GM12878 (cell line): ENCODE measurements at regions not wholly inside any gene's neighbourhood (a gene's known extent, or its start where the extent isn't known, plus 50 kb on each side); places are given as distances from the start of the nearest gene placed in this dataset.

Experiments
- ATAC-seq: fragments of 200-7000 bp; cut with Tn5 transposase; 3 replicates; pipeline ENCODE4 v1.9.1; 2020; ENCODE audit warnings: mild to moderate bottlenecking, moderate library complexity
- BruUV-seq: library from RNA; stranded (reverse); fragments of 400-500 nt; replicated peaks from 2 replicates; lab custom pipeline; 2021; lab: Mats Ljungman, UMichigan
- CTCF ChIA-PET: fragments of 300-600 bp; sonication (Branson Sonifier 250); formaldehyde crosslinking; extraction: SDS; loops from one replicate; lab custom pipeline; 2021; ENCODE audit warnings: inconsistent platforms; lab: Yijun Ruan, JAX
- POLR2A ChIA-PET: fragments of 350-600 bp; formaldehyde crosslinking; extraction: SDS; loops from one replicate; lab custom pipeline; 2021; ENCODE audit warnings: inconsistent platforms; lab: Charles Lee
- RAD21 ChIA-PET: fragments of 300-600 bp; sonication (Branson Sonifier 250); formaldehyde crosslinking; loops from one replicate; lab custom pipeline; 2023; ENCODE audit warnings: antibody characterized with exemption; ENCODE audit not compliant: unreplicated experiment; lab: Charles Lee
- SMC1A ChIA-PET: fragments of 300-600 bp; sonication (Branson Sonifier 250); formaldehyde crosslinking; loops from one replicate; lab custom pipeline; 2023; ENCODE audit not compliant: unreplicated experiment, uncharacterized antibody; lab: Charles Lee
- DNase-seq: peaks from one replicate; pipeline ENCODE4 v3.0.0-alpha.2; 2011; ENCODE audit warnings: low read depth, low spot score
- FAIRE-seq: peaks from 3 replicates; lab custom pipeline; 2011; peaks lifted over from hg19 to GRCh38; lab: Jason Lieb, UNC
- H2AFZ ChIP-seq: 2 replicates; pipeline ENCODE4 v1.6.0; 2011; ENCODE audit warnings: low read depth, low read length, control low read depth; ENCODE audit not compliant: control insufficient read depth
- H3K27ac ChIP-seq: 2 replicates; pipeline ENCODE4 v1.5.1; 2011; ENCODE audit warnings: control low read depth; ENCODE audit not compliant: control insufficient read depth, insufficient read depth
- H3K27me3 ChIP-seq, 2 experiments: replicated peaks in 1 of 2; 2 replicates each; pipeline versions ENCODE4 v1.6.0 to v1.6.1; 2011; ENCODE audit warnings: low read length in 1 of 2; ENCODE audit not compliant: control insufficient read depth in 2 of 2, insufficient read depth in 2 of 2
- H3K36me3 ChIP-seq, 2 experiments: 2 replicates each; pipeline ENCODE4 v1.5.1; 2011; ENCODE audit warnings: low read length in 1 of 2; ENCODE audit not compliant: control insufficient read depth in 2 of 2, insufficient read depth in 2 of 2
- H3K4me1 ChIP-seq: 2 replicates; pipeline ENCODE4 v1.6.1; 2011; ENCODE audit warnings: mild to moderate bottlenecking, low read length, moderate library complexity, mixed read lengths; ENCODE audit not compliant: control insufficient read depth, insufficient read depth
- H3K4me2 ChIP-seq: 2 replicates; pipeline ENCODE4 v1.6.0; 2011; ENCODE audit warnings: control low read depth; ENCODE audit not compliant: control insufficient read depth, insufficient read depth
- H3K4me3 ChIP-seq: fragments of 200-600 bp; sonication (generic); 2 replicates; pipeline ENCODE4 v1.5.1; 2016
- H3K79me2 ChIP-seq: 2 replicates; pipeline ENCODE4 v1.6.0; 2011; ENCODE audit warnings: low read length; ENCODE audit not compliant: control insufficient read depth, insufficient read depth
- H3K9ac ChIP-seq: 2 replicates; pipeline ENCODE4 v1.8.0; 2011; ENCODE audit warnings: low read length, control low read depth, mixed read lengths; ENCODE audit not compliant: control insufficient read depth, insufficient read depth
- H3K9me3 ChIP-seq: replicated peaks from 3 replicates; pipeline ENCODE4 v1.5.1; 2011; ENCODE audit warnings: mild to moderate bottlenecking, low read length; ENCODE audit not compliant: control insufficient read depth, insufficient read depth
- H4K20me1 ChIP-seq: 2 replicates; pipeline ENCODE4 v1.6.0; 2011; ENCODE audit not compliant: control insufficient read depth, insufficient read depth
- ATF2 ChIP-seq: IDR thresholded peaks from 2 replicates; pipeline ENCODE4 v1.6.1; 2012; ENCODE audit warnings: low read length, inconsistent platforms
- BCL11A ChIP-seq: IDR thresholded peaks from 2 replicates; pipeline ENCODE4 v1.6.1; 2011; ENCODE audit warnings: low read depth, low read length
- FOXM1 ChIP-seq: IDR thresholded peaks from 2 replicates; pipeline ENCODE4 v1.6.1; 2012; ENCODE audit warnings: low read depth, mild to moderate bottlenecking, inconsistent platforms, low read length, moderate library complexity
- NR2F1 ChIP-seq: fragments of 450-650 bp; conservative IDR thresholded peaks from 2 replicates; pipeline ENCODE4 v1.6.1; 2017; ENCODE audit warnings: mild to moderate bottlenecking
- PRDM15 ChIP-seq: fragments of 450-650 bp; formaldehyde crosslinking; IDR thresholded peaks from 2 replicates; pipeline ENCODE4 v1.4.0; 2020; ENCODE audit warnings: mild to moderate bottlenecking, moderate library complexity
- TAF1 ChIP-seq: IDR thresholded peaks from 2 replicates; pipeline ENCODE4 v1.6.1; 2011; ENCODE audit warnings: mild to moderate bottlenecking, low read depth, low read length, borderline replicate concordance
- YBX1 ChIP-seq: fragments of 450-650 bp; IDR thresholded peaks from 2 replicates; pipeline ENCODE4 v1.6.1; 2016; ENCODE audit warnings: antibody characterized with exemption
- ZBTB40 ChIP-seq: fragments of 450-650 bp; IDR thresholded peaks from 2 replicates; pipeline ENCODE4 v1.6.1; 2016; ENCODE audit warnings: mild to moderate bottlenecking, moderate library complexity, borderline replicate concordance
- WGBS: methylation state at CpG from one replicate; pipeline ENCODE4 v1.1.6; 2016; ENCODE audit warnings: low lambda C conversion rate; ENCODE audit not compliant: insufficient replicate concordance, insufficient coverage; ENCODE audit errors: missing lambda C conversion rate; 5-methylcytosine and 5-hydroxymethylcytosine counted together
- in situ Hi-C: fragments of 300-500 bp; cut with MboI; formaldehyde crosslinking; loops from 9 replicates; pipeline ENCODE4 v1.14.3; 2018; ENCODE audit warnings: mixed read lengths
- intact Hi-C: fragments of 100-400 bp; cut with micrococcal nuclease; formaldehyde crosslinking; loops from one replicate; pipeline ENCODE4 v1.14.2; 2022; ENCODE audit not compliant: unreplicated experiment

- Histone ChIP-seq H3K9me3 (no peaks in the 10 kb centered on the region), H3K79me2 (no peaks in the 10 kb centered on the region), H3K4me2 (no peak overlapping the region), H3K4me1 (no peaks in the 10 kb centered on the region), H3K9ac (no peak overlapping the region), H3K27me3 (no peaks in the 10 kb centered on the region), H3K27ac (no peak overlapping the region), H3K4me3 (no peak overlapping the region), H3K36me3 (no peaks in the 10 kb centered on the region), H2AFZ (no peak overlapping the region), H4K20me1 (no peaks in the 10 kb centered on the region)
- intact Hi-C loops (no loop called here), in situ Hi-C loops (no loop called here)
- ChIA-PET RAD21 (no interaction called here), SMC1A (interaction anchor here (0.7 kb wide), 1 partner anchor 168 kb away, joined by 3 read pairs; no protein-coding TSS in a partner anchor), POLR2A (no interaction called here), CTCF (no interaction called here)
- FAIRE-seq (no peak), DNase-seq (no peak), ATAC-seq (no peak)
- BruUV-seq: no TSS peak
- WGBS: 11% methylated on average over 3 of the region's 3 CpGs
- TF ChIP-seq ZBTB40 (no peak), TAF1 (no peak), NR2F1 (no peak), ATF2 (no peak), FOXM1 (no peak), BCL11A (no peak), YBX1 (no peak), PRDM15 (no peak)
These were observed 63.4 kb downstream of the CRPPA start for GRCh38 chr7:16357921-16358320.
